ENCODE measurements at regions not wholly inside any gene's neighbourhood (a gene's known extent, or its start where the extent isn't known, plus 50 kb on each side); places are given as distances from the start of the nearest gene placed in this dataset.
"Not testable (repeated sequence)": the region's sequence is repeated elsewhere in the genome, so short reads cannot be mapped to it uniquely, and the experiment has no call there.

DNA sequence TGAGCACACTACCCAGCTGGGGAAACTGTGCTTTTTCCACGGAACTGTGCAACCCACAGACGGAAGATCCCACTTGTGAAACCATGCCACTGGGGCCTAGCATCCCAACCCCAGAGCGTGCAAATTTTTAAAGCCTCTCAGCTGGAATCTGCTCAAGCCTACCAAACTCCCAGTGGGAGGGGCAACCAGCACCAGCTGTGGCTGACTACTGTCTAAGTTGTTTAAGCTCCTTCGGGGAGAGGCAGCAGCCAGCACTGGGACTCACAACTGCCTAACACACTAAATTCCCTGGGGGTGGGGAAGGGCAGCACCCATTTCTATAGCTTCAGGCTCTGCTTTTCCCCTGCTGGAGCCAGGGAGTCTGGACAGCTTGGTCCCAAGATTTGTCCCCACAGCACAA lies 287.6 kb upstream of the MSX2 start:
- no peak for DNase-seq (ENCODE audit: low read depth in 3 of 3)

DNA sequence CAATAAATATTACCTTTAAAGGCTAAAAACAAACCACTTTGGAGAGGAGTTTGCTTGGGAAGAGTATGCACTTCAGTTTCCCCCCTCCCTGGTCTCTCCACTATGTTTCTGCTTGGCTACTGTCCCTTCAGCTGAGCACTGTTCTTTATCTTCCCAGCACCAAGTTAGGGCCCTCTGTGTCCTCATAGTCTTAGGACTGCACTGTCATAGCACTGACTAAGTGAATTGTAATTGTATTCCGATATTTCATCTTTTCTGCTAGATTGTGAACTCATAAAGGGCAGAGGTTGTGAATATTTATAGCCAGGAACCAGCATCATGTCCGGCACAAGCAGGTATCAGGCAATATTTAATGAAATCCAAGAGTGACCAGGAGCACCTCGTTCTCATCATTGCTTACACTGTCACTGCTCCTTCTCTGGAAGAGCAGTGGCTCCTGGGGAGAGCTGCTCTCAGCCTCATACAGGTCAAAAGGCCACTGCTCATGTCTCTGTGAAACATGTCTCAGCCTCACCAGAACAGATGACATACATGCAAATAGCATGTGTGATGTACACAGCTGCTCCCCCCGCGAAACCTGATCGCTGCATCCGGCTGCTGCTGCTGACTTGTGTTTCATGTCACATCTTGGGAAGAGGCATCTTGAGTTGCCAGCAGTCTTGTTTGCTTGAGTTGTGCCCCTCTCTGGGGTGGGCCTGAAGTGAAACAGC lies 279.7 kb upstream of the MSX2 start:
- no peak for DNase-seq (ENCODE audit: low read depth in 3 of 3)

- DNase-seq (ENCODE audit: low read depth in 3 of 3): no peak
Measured at GRCh38 chr5:174446446-174446845, 277.9 kb upstream of the MSX2 start.

GRCh38 chr5:174446988-174447387 lies 277.4 kb upstream of the MSX2 start:
- no peak for DNase-seq (ENCODE audit: low read depth in 3 of 3)

GRCh38 chr5:174448041-174448440 lies 276.3 kb upstream of the MSX2 start:
- DNase-seq (ENCODE audit: low read depth in 3 of 3): no peak

DNA sequence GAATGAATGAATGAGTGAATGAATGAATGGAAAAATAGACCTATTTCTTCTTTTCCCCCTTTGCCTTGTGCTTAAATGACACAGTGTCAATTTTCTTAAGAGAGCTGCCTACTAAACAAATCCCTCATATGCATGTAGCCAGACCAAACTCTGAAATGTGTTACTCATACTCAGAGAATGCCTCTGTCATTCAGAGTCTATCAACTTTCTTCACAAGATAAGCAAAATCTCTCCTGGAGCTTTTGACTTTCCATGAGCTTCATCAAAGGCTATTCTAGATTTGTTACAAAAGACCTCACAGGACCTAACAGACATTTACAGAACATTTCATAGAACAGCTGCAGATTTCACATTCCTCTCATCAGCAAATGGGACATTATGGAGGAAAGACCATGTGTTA lies 275.7 kb upstream of the MSX2 start:
- DNase-seq (ENCODE audit: low read depth in 3 of 3): no peak

DNA sequence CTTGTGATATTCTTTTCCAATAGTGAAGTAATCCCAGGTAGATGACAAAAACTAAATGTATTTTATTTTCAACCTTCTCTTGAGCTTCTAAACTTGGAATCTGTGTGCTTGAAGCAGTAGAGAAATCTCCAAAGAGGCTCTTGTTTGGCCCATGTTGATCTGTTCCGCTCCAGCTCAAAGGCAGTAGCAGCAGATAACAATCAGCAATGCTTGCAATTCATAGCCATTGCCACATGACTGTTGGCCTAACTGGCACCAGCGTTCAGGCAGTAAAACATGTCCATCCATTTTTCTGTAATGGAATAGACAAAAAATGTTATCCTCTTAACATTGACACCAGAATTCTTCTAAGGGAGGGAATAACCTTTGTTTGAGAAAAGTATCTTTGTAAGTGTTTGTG lies 270.7 kb upstream of the MSX2 start:
- DNase-seq (ENCODE audit: low read depth in 3 of 3): no peak

GRCh38 chr5:174454464-174454863 lies 269.9 kb upstream of the MSX2 start:
- no peak for DNase-seq (ENCODE audit: low read depth in 3 of 3)

DNA sequence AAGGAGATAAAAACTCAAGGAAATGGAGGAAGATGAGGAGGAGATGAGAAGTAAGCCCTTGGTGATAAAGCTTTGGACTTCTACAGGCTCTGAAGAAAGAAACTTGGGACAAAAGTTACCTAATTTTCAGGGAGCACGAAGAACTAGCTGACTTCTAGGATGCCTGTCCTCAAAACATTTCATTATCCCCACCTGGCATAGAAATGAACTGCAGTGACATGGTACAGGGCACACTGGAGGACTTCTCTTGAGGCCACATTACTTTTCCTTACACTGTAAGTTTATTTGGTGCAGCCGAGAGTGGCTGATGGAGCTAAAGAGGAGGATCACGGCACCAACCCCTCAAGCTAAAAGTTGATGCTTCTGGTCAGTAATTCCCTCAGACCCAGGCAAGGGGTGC lies 269.5 kb upstream of the MSX2 start:
- DNase-seq (ENCODE audit: low read depth in 3 of 3): no peak

DNA sequence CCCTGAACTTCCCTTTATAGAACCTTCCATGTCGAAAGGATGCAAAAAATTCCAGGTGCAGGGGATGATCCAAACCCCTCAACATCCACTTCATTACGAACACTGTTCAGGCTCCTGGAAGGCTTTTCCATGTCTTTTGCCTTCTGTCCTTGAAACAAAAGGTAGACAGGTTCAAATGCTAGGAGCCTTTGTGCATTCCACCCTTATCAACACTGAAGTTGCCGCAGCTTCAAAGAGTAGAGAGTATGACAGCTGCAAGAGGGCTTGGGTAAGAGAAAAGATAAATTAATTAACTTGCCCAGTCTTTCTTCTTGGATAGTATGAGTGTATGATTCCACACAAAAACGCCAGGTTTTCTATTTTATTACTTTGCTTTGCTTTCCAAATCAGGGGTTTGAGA lies 269.1 kb upstream of the MSX2 start:
- no peak for DNase-seq (ENCODE audit: low read depth in 3 of 3)

- DNase-seq (ENCODE audit: low read depth in 3 of 3): no peak
Measured at GRCh38 chr5:174457141-174457678, 267.2 kb upstream of the MSX2 start.

GRCh38 chr5:174459071-174459702 lies 265.2 kb upstream of the MSX2 start:
- DNase-seq (ENCODE audit: low read depth in 3 of 3): no peak

DNA sequence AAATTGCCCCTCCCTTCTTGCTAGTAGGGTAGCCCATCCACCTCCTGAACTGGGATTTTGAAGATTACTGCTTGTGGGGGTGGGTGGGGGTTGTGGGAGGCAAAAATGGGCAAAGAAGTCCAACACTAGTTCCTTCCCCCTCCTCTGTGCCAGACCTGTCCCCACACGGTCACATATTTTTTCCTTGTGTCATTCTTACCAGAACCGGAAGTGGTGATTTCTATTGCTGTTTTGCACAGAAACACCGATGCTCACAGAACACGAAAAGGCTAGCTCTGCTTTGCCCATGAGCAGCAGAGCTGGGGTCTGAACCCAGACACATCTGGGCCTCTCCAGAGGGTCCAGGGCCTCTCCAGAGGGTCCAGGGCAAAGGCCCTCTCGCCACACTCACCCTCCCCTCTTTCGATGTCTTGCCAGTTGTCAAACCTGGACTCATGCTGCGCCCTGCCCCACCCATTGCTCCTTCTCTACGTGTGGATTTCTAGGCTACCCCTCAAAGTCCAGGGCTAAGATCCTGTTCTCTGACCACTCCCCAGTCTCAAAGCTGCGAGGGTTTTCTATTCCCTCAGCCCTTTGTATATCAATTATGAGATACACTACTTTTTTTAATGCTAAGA lies 264.4 kb upstream of the MSX2 start:
- DNase-seq (ENCODE audit: low read depth in 3 of 3): no peak

DNA sequence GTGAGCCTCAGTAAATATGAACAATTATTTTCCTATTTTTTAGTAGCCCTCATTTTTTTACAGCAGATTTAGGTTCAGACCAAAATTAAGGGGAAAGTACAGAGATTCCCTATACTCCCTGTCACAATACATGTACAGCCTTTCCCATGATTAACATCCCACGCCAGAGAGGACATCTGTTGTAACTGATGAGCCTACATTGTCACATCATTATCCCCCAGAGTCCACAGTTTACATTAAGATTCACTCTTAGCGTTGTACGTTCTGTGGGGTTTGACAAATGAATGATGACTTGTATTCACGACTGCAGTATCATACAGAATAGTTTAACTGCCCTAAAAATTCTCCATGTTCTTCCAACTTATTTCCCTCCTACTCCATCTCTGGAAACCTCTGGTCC lies 262.3 kb upstream of the MSX2 start:
- DNase-seq (ENCODE audit: low read depth in 3 of 3): no peak

DNA sequence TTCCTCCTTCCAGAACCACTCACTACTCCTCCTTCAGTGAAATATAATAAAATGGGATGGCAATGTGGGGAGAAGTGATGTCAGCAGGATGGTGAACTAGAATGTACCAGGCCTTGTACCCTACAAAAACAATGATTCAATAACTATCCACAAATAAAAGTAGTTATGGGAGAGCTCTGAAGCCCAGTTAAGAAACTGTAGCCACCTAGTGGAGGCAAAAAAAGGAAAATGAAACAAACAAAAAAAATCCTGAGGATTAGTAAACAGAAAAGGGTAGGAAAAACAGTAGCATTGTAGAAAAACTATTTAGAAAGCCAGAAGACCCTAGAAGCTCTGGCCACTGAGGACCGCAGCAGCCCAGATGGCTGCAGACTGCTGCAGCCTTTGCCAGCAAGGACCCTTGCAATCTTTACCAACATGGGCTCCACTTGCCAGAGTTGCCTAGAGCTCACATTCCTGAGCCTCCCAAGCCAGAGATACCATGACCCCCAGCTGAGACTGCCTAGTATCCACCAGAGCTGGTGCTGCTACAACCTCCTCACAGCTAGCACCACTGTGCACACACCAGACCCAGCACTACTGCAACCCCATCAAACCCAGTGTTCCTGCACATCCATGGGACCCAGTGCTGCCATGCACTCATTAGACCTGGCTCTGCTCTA lies 259.7 kb upstream of the MSX2 start:
- DNase-seq (ENCODE audit: low read depth in 3 of 3): no peak

GRCh38 chr5:174471528-174471927 lies 252.9 kb upstream of the MSX2 start:
- not testable (repeated sequence) for DNase-seq (ENCODE audit: low read depth in 3 of 3)

GRCh38 chr5:174472956-174473355 lies 251.4 kb upstream of the MSX2 start:
- no peak for DNase-seq (ENCODE audit: low read depth in 3 of 3)

DNA sequence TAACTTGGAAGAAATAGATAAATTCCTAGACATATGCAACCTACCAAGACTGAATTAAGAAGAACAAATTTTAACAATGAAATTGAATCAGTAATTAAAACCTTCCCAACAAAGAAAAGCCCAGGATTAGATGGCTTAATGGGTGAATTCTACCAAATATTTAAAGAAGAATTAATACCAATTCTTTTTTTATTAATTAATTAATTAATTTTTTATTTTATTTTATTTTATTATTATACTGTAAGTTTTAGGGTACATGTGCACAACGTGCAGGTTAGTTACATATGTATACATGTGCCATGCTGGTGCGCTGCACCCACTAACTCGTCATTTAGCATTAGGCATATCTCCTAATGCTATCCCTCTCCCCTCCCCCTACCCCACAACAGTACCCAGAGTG lies 248.4 kb upstream of the MSX2 start:
- DNase-seq (ENCODE audit: low read depth in 3 of 3): not testable (repeated sequence)

- no peak for DNase-seq (ENCODE audit: low read depth in 3 of 3)
Measured at GRCh38 chr5:174479325-174479724, 245.1 kb upstream of the MSX2 start.

DNA sequence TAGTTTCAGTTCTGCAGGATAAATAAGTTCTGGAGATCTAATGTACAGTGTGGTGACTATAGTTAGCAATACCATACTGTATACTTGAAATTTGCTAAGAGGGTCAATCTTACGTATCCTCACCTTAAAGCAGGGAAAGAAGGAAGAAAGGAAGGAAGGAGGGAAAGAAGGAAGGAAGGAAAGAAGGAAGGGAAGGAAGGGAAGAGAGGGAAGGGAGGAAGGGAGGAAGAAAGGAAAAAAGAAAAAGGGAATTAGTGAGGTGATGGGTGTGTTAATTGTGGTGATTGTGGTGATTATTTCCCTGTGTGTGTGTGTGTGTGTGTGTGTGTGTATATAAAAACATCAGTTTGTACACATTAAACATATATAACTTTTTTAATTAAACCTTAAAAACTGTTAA lies 242.6 kb upstream of the MSX2 start:
- DNase-seq (ENCODE audit: low read depth in 3 of 3): no peak

DNA sequence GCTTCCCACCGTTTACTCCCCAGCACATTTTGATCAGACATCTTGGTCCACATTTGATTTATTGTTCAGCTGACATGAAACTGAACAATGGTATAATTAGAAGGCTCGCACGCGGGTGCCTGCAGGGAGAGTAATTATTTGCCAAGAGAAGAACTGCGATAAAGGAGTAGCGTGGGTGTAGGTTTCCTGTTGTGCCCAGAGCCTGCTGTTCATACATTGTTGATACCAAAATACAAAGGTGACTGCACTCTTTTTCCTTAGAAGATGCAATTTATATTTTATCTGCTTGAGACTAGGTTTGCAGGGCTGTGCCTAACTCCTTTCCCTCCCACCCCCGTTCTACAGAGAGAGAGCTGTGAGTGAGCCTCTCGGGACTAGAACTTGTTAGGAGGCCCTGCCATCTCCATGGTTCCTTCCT lies 241.8 kb upstream of the MSX2 start:
- DNase-seq (ENCODE audit: low read depth in 3 of 3): no peak

DNA sequence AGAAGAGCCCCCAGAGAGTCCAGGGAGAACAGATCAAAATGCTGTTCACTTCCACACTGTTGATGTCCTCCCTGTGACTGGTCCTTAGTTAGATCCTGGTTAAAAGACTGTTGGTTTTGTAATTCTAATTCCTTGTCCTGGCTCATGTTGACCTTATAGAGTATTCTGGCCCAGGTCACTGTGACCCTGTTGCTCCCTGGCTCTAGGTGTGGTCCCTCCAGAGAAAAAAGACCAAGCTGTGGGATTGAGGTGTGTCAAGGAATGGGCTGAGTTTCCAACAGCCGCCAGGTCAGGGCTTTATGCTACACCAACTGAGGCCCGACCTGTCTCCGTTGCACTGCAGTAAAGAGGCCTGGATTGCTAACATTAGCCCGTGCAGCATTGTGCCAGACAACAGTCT lies 241.0 kb upstream of the MSX2 start:
- no peak for DNase-seq (ENCODE audit: low read depth in 3 of 3)

DNA sequence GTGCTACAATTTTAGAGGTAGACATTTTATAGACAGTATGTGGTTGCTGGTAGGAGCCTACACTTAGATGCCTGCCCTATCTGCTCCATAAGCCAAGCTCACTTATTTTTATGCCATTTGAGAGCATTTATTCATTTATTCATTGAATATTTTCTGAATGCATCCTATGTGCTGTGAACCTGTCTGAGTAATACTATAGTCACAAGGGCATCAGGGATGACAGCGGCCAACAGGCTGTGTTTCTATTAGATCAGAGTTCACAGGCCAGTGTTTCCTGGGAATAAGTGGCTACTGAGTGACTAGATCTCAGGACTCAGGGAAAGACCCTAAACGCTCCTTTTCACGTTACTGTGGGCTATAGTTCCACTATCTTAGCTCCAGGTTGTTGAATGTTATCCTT lies 235.2 kb upstream of the MSX2 start:
- no peak for DNase-seq (ENCODE audit: low read depth in 3 of 3)
